Liver (tissue), 8 donors: ENCODE measurements at regions not wholly inside any gene's neighbourhood (a gene's known extent, or its start where the extent isn't known, plus 50 kb on each side); places are given as distances from the start of the nearest gene placed in this dataset.
"Not testable (repeated sequence)": the region's sequence is repeated elsewhere in the genome, so short reads cannot be mapped to it uniquely, and the experiment has no call there.

Experiments
- DNase-seq: peaks from one replicate; pipeline ENCODE4 v3.0.0-alpha.2; 2017; ENCODE audit warnings: low spot score
- H3K27ac ChIP-seq, 2 donors: one replicate each; pipeline ENCODE4 v1.7.0; 2013; ENCODE audit warnings: inconsistent platforms in 2 of 2, low read length in 2 of 2, control low read depth in 1 of 2, low read depth in 1 of 2, mild to moderate bottlenecking in 1 of 2
- H3K27me3 ChIP-seq, 4 donors: one replicate each; pipeline versions ENCODE4 v1.6.1 to v1.7.0; 2013; ENCODE audit warnings: low read length in 3 of 4, inconsistent platforms in 1 of 4, mild to moderate bottlenecking in 1 of 4, moderate library complexity in 1 of 4; ENCODE audit not compliant: control insufficient read depth in 4 of 4, insufficient read depth in 4 of 4
- H3K36me3 ChIP-seq, 4 donors: one replicate each; pipeline versions ENCODE4 v1.6.1 to v1.7.0; 2013; ENCODE audit warnings: low read length in 3 of 4, mild to moderate bottlenecking in 3 of 4, low read depth in 1 of 4, moderate library complexity in 1 of 4; ENCODE audit not compliant: control insufficient read depth in 4 of 4, insufficient read depth in 3 of 4
- H3K4me1 ChIP-seq, 4 donors: one replicate each; pipeline versions ENCODE4 v1.6.1 to v1.7.0; 2013; ENCODE audit warnings: low read length in 3 of 4, mild to moderate bottlenecking in 3 of 4, moderate library complexity in 1 of 4; ENCODE audit not compliant: control insufficient read depth in 4 of 4, insufficient read depth in 4 of 4
- H3K4me3 ChIP-seq, 3 donors: one replicate each; pipeline versions ENCODE4 v1.6.1 to v1.7.0; 2013; ENCODE audit warnings: low read length in 3 of 3, control low read depth in 1 of 3, low read depth in 1 of 3, mild to moderate bottlenecking in 1 of 3
- H3K9ac ChIP-seq, 2 donors: one replicate each; pipeline ENCODE4 v1.7.0; 2013; ENCODE audit warnings: low read length in 2 of 2, mild to moderate bottlenecking in 2 of 2, moderate library complexity in 2 of 2, control low read depth in 1 of 2, low read depth in 1 of 2
- H3K9me3 ChIP-seq, 4 donors: one replicate each; pipeline versions ENCODE4 v1.6.1 to v1.7.0; 2013; ENCODE audit warnings: low read length in 3 of 4; ENCODE audit not compliant: control insufficient read depth in 4 of 4
- ATF3 ChIP-seq: IDR thresholded peaks from 2 replicates; pipeline ENCODE4 v1.6.1; 2016; ENCODE audit warnings: antibody characterized with exemption
- CTCF ChIP-seq: fragments of 150-350 bp; IDR thresholded peaks from 2 replicates; pipeline ENCODE4 v1.5.1; 2017; ENCODE audit warnings: improper control_type of control experiment, low read depth, low read length; ENCODE audit not compliant: missing input control
- EGR1 ChIP-seq, 2 donors: IDR thresholded peaks; 2 replicates each; pipeline ENCODE4 v1.6.1; 2016 to 2018; ENCODE audit warnings: antibody characterized with exemption in 2 of 2, low read depth in 2 of 2
- FOXA1 ChIP-seq: IDR thresholded peaks from 2 replicates; pipeline ENCODE4 v1.6.1; 2016; ENCODE audit warnings: antibody characterized with exemption
- FOXA2 ChIP-seq: IDR thresholded peaks from 2 replicates; pipeline ENCODE4 v1.6.1; 2016; ENCODE audit warnings: antibody characterized with exemption
- JUND ChIP-seq, 2 donors: IDR thresholded peaks; 2 replicates each; pipeline ENCODE4 v1.6.1; 2016; ENCODE audit warnings: antibody characterized with exemption in 2 of 2
- MAX ChIP-seq: IDR thresholded peaks from 2 replicates; pipeline ENCODE4 v1.6.1; 2016; ENCODE audit warnings: antibody characterized with exemption
- NR2F2 ChIP-seq: IDR thresholded peaks from 2 replicates; pipeline ENCODE4 v1.6.1; 2016; ENCODE audit warnings: antibody characterized with exemption
- RAD21 ChIP-seq, 2 donors: IDR thresholded peaks; 2 replicates each; pipeline ENCODE4 v1.6.1; 2016; ENCODE audit warnings: antibody characterized with exemption in 2 of 2, mild to moderate bottlenecking in 2 of 2
- TAF1 ChIP-seq: conservative IDR thresholded peaks from 2 replicates; pipeline ENCODE4 v1.6.1; 2016; ENCODE audit warnings: antibody characterized with exemption, mild to moderate bottlenecking
- YY1 ChIP-seq: IDR thresholded peaks from 2 replicates; pipeline ENCODE4 v1.6.1; 2016; ENCODE audit warnings: antibody characterized with exemption, mild to moderate bottlenecking
- WGBS: extraction: QIAGEN DNeasy Blood & Tissue Kit; methylation state at CpG from one replicate; pipeline ENCODE4 v1.1.7; 2013; 5-methylcytosine and 5-hydroxymethylcytosine counted together
- TF ChIP-seq, protein P1 (sequence below): IDR thresholded peaks from 2 replicates; pipeline ENCODE4 v1.6.1; 2016; ENCODE audit warnings: antibody characterized with exemption
- donor health status: healthy.
- donor health status: healthy.
- donor health status: healthy.
- donor health status: healthy.
- donor health status: healthy.

- 98% methylated on average over 1 of the region's 1 CpG for WGBS
- H3K4me3 ChIP-seq, result no peak overlapping the region
Observed at GRCh38 chr12:46515829-46516228, 143.3 kb upstream of the SLC38A2 start.

GRCh38 chr12:46514886-46515285, 142.3 kb upstream of the SLC38A2 start:
- Histone ChIP-seq H3K4me3 (no peak overlapping the region), H3K4me1 (peaks cover 0 to 4% (median 0%) of the 10 kb centered on the region in 4 donors), H3K27ac (no peak overlapping the region), H3K9me3 (no peaks in the 10 kb centered on the region), H3K27me3 (no peaks in the 10 kb centered on the region), H3K9ac (no peak overlapping the region), H3K36me3 (no peaks in the 10 kb centered on the region)
- WGBS, result 97% methylated on average over 2 of the region's 2 CpGs
- no peak for DNase-seq
- TF ChIP-seq, protein P1, sequence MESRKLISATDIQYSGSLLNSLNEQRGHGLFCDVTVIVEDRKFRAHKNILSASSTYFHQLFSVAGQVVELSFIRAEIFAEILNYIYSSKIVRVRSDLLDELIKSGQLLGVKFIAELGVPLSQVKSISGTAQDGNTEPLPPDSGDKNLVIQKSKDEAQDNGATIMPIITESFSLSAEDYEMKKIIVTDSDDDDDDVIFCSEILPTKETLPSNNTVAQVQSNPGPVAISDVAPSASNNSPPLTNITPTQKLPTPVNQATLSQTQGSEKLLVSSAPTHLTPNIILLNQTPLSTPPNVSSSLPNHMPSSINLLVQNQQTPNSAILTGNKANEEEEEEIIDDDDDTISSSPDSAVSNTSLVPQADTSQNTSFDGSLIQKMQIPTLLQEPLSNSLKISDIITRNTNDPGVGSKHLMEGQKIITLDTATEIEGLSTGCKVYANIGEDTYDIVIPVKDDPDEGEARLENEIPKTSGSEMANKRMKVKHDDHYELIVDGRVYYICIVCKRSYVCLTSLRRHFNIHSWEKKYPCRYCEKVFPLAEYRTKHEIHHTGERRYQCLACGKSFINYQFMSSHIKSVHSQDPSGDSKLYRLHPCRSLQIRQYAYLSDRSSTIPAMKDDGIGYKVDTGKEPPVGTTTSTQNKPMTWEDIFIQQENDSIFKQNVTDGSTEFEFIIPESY, result no peak
- TF ChIP-seq FOXA2 (no peak), YY1 (no peak), FOXA1 (no peak), MAX (no peak), TAF1 (no peak), ATF3 (no peak), JUND (IDR thresholded peaks at IDR 0.05) (no peak), NR2F2 (no peak), RAD21 (IDR thresholded peaks at IDR 0.05) (no peak), CTCF (no peak)

More at GRCh38 chr12:46515829-46516228, 143.3 kb upstream of the SLC38A2 start:
- peaks cover 0 to 4% (median 0%) of the 10 kb centered on the region in 4 donors for H3K4me1 ChIP-seq
- no peaks in the 10 kb centered on the region for H3K36me3 ChIP-seq
- no peaks in the 10 kb centered on the region for H3K27me3 ChIP-seq
- no peak overlapping the region for H3K9ac ChIP-seq
- TF ChIP-seq, protein P1, result no peak
- no peak for TF ChIP-seq EGR1 (IDR thresholded peaks at IDR 0.05; ENCODE audit: low read depth in 2 of 2)
- H3K27ac ChIP-seq, result no peak overlapping the region
- no peak for DNase-seq
- H3K9me3 ChIP-seq, result no peaks in the 10 kb centered on the region

GRCh38 chr12:46510257-46510656, 137.7 kb upstream of the SLC38A2 start:
- not testable (repeated sequence) for H3K36me3 ChIP-seq, H3K27me3 ChIP-seq, H3K27ac ChIP-seq, H3K9ac ChIP-seq, DNase-seq, H3K9me3 ChIP-seq, H3K4me1 ChIP-seq
- peak overlapping the region in 1 of 3 donors; percentile 3 for H3K4me3 ChIP-seq
